MCF 10A (cell line): ENCODE measurements at regions not wholly inside any gene's neighbourhood (a gene's known extent, or its start where the extent isn't known, plus 50 kb on each side); places are given as distances from the start of the nearest gene placed in this dataset.

Experiments
- BruUV-seq: library from RNA; stranded (reverse); fragments of 400-500 nt; replicated peaks from 2 replicates; lab custom pipeline; 2021; lab: Mats Ljungman, UMichigan
- CTCF ChIA-PET: fragments of 300-600 bp; sonication (Branson Sonifier 250); formaldehyde crosslinking; extraction: SDS; loops from one replicate; lab custom pipeline; 2021; ENCODE audit warnings: antibody characterized with exemption, inconsistent platforms; lab: Yijun Ruan, JAX
- POLR2A ChIA-PET: fragments of 300-600, 350-650 bp; sonication (Branson Sonifier 250); formaldehyde crosslinking; extraction: SDS; loops from one replicate; lab custom pipeline; 2020; ENCODE audit warnings: antibody characterized with exemption, inconsistent platforms; lab: Yijun Ruan, JAX
- DNase-seq: peaks from one replicate; pipeline ENCODE4 v3.0.0-alpha.2; 2018; ENCODE audit not compliant: unreplicated experiment
- H3K27ac Mint-ChIP-seq: one replicate; pipeline ENCODE4 v1.8.0; 2022; ENCODE audit warnings: mild to moderate bottlenecking, low read depth, mixed read lengths; ENCODE audit not compliant: unreplicated experiment
- H3K27me3 Mint-ChIP-seq: one replicate; pipeline ENCODE4 v1.8.0; 2022; ENCODE audit warnings: mixed read lengths; ENCODE audit not compliant: insufficient read depth, unreplicated experiment
- H3K36me3 Mint-ChIP-seq: one replicate; pipeline ENCODE4 v1.8.0; 2022; ENCODE audit warnings: mild to moderate bottlenecking, moderate library complexity, mixed read lengths; ENCODE audit not compliant: insufficient read depth, unreplicated experiment
- H3K4me1 Mint-ChIP-seq: one replicate; pipeline ENCODE4 v1.8.0; 2022; ENCODE audit warnings: mixed read lengths; ENCODE audit not compliant: insufficient read depth, unreplicated experiment
- H3K4me3 Mint-ChIP-seq: one replicate; pipeline ENCODE4 v1.8.0; 2022; ENCODE audit warnings: mild to moderate bottlenecking, moderate library complexity, mixed read lengths; ENCODE audit not compliant: unreplicated experiment
- H3K9me3 Mint-ChIP-seq: one replicate; pipeline ENCODE4 v1.8.0; 2022; ENCODE audit warnings: mixed read lengths; ENCODE audit not compliant: unreplicated experiment
- intact Hi-C: fragments of 100-400 bp; cut with micrococcal nuclease; formaldehyde crosslinking; loops from 2 replicates; pipeline ENCODE4 v1.14.1; 2022
- TF ChIP-seq, protein P1 (sequence below): fragments of 200-600 bp; IDR thresholded peaks from one replicate; pipeline ENCODE4 v1.8.0; 2022; ENCODE audit warnings: antibody characterized with exemption, mild to moderate bottlenecking; ENCODE audit not compliant: unreplicated experiment

- DNase-seq = no peak
- Mint-ChIP-seq H3K27ac (no peak overlapping the region), H3K9me3 (peaks cover 2% of the 10 kb centered on the region), H3K4me1 (no peaks in the 10 kb centered on the region), H3K36me3 (no peaks in the 10 kb centered on the region), H3K4me3 (no peak overlapping the region), H3K27me3 (no peaks in the 10 kb centered on the region)
- TF ChIP-seq, protein P1, sequence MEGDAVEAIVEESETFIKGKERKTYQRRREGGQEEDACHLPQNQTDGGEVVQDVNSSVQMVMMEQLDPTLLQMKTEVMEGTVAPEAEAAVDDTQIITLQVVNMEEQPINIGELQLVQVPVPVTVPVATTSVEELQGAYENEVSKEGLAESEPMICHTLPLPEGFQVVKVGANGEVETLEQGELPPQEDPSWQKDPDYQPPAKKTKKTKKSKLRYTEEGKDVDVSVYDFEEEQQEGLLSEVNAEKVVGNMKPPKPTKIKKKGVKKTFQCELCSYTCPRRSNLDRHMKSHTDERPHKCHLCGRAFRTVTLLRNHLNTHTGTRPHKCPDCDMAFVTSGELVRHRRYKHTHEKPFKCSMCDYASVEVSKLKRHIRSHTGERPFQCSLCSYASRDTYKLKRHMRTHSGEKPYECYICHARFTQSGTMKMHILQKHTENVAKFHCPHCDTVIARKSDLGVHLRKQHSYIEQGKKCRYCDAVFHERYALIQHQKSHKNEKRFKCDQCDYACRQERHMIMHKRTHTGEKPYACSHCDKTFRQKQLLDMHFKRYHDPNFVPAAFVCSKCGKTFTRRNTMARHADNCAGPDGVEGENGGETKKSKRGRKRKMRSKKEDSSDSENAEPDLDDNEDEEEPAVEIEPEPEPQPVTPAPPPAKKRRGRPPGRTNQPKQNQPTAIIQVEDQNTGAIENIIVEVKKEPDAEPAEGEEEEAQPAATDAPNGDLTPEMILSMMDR = no peak
- ChIA-PET POLR2A (no interaction called here), CTCF (no interaction called here)
- no TSS peak for BruUV-seq
- intact Hi-C loops = no loop called here
Observed at GRCh38 chr1:69436151-69436550, 131.6 kb upstream of the LRRC7 start.

DNA sequence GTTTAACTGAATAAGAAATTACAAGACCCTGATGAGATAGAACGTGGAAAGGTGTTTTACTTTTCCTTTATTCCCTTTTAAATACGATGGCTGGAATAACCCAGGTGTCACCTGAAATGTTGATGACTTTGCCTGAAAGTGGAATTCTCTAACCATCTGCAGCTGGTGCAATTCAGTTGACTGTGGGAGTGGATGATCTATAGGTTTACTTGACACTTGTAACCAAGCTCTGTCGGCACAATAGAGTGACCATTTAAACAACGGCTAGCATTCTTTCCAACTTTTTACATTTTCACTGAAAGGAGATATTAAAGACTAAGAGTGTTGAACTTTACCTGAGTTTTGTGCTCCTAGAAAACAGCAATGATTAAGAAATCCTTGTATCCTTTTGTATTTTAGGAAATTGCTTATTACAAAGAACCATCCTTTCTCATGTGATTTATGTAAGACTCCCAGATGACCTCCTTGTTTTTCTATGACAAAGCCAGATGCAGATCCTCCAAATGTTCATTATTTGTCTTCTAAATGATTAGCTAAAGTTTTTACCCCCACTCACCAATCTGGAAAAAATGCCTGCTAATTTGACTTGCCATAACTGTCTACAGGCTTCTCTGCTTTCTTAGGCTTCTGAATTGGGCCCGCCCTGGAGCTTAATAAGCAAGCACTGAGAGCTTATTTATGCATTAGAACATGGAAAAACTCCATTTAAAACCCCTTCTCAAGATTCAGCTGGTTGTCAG, 129.5 kb upstream of the LRRC7 start:
- Mint-ChIP-seq H3K27me3 (no peaks in the 10 kb centered on the region), H3K9me3 (peaks cover 8% of the 10 kb centered on the region), H3K4me3 (no peak overlapping the region), H3K4me1 (no peaks in the 10 kb centered on the region), H3K27ac (no peak overlapping the region), H3K36me3 (no peaks in the 10 kb centered on the region)
- CTCF ChIA-PET = interaction anchor here (0.8 kb wide), 1 partner anchor 41 kb away, joined by 4 read pairs; no protein-coding TSS in a partner anchor
- TF ChIP-seq, protein P1 = no peak
- POLR2A ChIA-PET = interaction anchor here (1.4 kb wide), 1 partner anchor 16 kb away, joined by 3 read pairs; no protein-coding TSS in a partner anchor
- BruUV-seq = no TSS peak
- intact Hi-C loops = no loop called here
- DNase-seq = no peak

DNA sequence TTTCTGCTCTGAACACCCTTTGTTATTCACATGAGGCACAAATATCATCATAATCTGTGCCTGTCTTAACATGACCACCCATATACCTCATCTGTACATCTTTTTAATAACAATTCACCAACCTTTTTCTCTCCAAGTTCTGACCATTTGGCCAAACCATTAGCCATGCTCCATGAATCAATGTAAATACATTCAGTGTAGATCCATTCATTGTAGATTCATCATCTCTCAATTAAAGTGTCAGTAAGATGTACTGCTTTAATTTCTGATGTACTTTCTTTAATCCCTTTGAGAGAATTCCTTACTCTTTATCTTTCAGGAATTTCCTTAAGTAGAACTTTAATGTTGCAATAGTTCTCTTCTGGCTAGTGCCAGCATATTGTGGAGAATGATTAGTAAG, 126.2 kb upstream of the LRRC7 start:
- ChIA-PET POLR2A (no interaction called here), CTCF (no interaction called here)
- no peak for DNase-seq
- no peak overlapping the region for H3K27ac Mint-ChIP-seq
- intact Hi-C loops = no loop called here
- no peaks in the 10 kb centered on the region for H3K27me3 Mint-ChIP-seq
- H3K4me1 Mint-ChIP-seq = no peaks in the 10 kb centered on the region
- peaks cover 8% of the 10 kb centered on the region for H3K9me3 Mint-ChIP-seq
- TF ChIP-seq, protein P1 = no peak
- no peaks in the 10 kb centered on the region for H3K36me3 Mint-ChIP-seq
- H3K4me3 Mint-ChIP-seq = no peak overlapping the region
- no TSS peak for BruUV-seq

DNA sequence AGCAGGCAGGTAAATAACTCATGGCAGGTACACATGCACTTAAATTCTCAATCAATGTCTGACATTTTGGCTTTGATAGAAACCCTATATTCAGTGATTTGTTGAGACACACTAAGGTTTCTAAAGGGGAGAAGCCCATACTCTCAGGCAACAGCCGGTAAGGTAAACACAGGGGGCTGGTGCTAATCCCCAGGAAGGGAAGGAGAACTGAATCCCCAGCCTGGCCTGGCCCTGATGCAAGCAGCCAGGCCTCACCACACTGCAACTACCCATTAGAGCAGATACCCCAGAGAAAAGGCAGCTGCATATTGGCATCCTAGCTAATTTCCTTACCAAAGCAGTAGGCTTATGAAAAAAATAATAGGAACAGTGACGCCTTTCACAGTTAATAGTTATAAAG, 116.5 kb upstream of the LRRC7 start:
- intact Hi-C loops = no loop called here
- CTCF ChIA-PET = no interaction called here

More for the DNA sequence above, 116.5 kb upstream of the LRRC7 start:
- no peaks in the 10 kb centered on the region for H3K4me1 Mint-ChIP-seq
- peaks cover 23% of the 10 kb centered on the region for H3K9me3 Mint-ChIP-seq
- TF ChIP-seq, protein P1 = no peak
- H3K4me3 Mint-ChIP-seq = no peak overlapping the region
- POLR2A ChIA-PET = no interaction called here
- no peaks in the 10 kb centered on the region for H3K27me3 Mint-ChIP-seq
- no peak for DNase-seq
- BruUV-seq = no TSS peak
- no peaks in the 10 kb centered on the region for H3K36me3 Mint-ChIP-seq
- H3K27ac Mint-ChIP-seq = no peak overlapping the region
